ENCODE measurements at regions not wholly inside any gene's neighbourhood (a gene's known extent, or its start where the extent isn't known, plus 50 kb on each side); places are given as distances from the start of the nearest gene placed in this dataset.
"Not testable (repeated sequence)": the region's sequence is repeated elsewhere in the genome, so short reads cannot be mapped to it uniquely, and the experiment has no call there.

GRCh38 chr9:129306318-129306973 is 128.4 kb upstream of the IER5L start:
- DNase-seq = no peak

GRCh38 chr9:129305246-129305645 is 127.2 kb upstream of the IER5L start:
- no peak for DNase-seq

GRCh38 chr9:129301941-129302340 is 123.9 kb upstream of the IER5L start:
- DNase-seq = no peak

- DNase-seq = not testable (repeated sequence)
These were observed 118.1 kb upstream of the IER5L start for GRCh38 chr9:129296195-129296594.

- DNase-seq = no peak
These were observed 113.0 kb upstream of the IER5L start for GRCh38 chr9:129291041-129291501.

GRCh38 chr9:129290606-129291005 is 112.5 kb upstream of the IER5L start:
- no peak for DNase-seq

GRCh38 chr9:129289883-129290282 is 111.8 kb upstream of the IER5L start:
- DNase-seq = no peak

- no peak for DNase-seq
These were observed 111.2 kb upstream of the IER5L start for GRCh38 chr9:129289131-129289731.

GRCh38 chr9:129287619-129288305 is 109.7 kb upstream of the IER5L start:
- DNase-seq = no peak

GRCh38 chr9:129285979-129286772 is 108.1 kb upstream of the IER5L start:
- DNase-seq = no peak

- DNase-seq = no peak
These were observed 107.3 kb upstream of the IER5L start for GRCh38 chr9:129285382-129285781.

GRCh38 chr9:129284607-129285291 is 106.7 kb upstream of the IER5L start:
- no peak for DNase-seq

GRCh38 chr9:129283705-129284606 is 105.9 kb upstream of the IER5L start:
- DNase-seq = no peak

- no peak for DNase-seq
These were observed 105.2 kb upstream of the IER5L start for GRCh38 chr9:129283291-129283691.

- DNase-seq = no peak
These were observed 104.7 kb upstream of the IER5L start for GRCh38 chr9:129282731-129283211.

GRCh38 chr9:129282272-129282671 is 104.2 kb upstream of the IER5L start:
- DNase-seq = no peak

GRCh38 chr9:129281506-129282145 is 103.6 kb upstream of the IER5L start:
- DNase-seq = no peak

GRCh38 chr9:129280623-129281271 is 102.7 kb upstream of the IER5L start:
- DNase-seq = no peak

- no peak for DNase-seq
These were observed 102.2 kb upstream of the IER5L start for GRCh38 chr9:129280236-129280622.
